Trophoblast cell (in vitro differentiated cells and primary cell): ENCODE measurements at regions not wholly inside any gene's neighbourhood (a gene's known extent, or its start where the extent isn't known, plus 50 kb on each side); places are given as distances from the start of the nearest gene placed in this dataset.
A peak's percentile ranks its signal among the peaks of the same experiment; 100 is the strongest.

Source experiments
- DNase-seq, 2 donors: peaks; one replicate each; pipeline ENCODE4 v3.0.0-alpha.2; 2016
- H2AFZ ChIP-seq: 2 replicates; pipeline ENCODE4 v1.6.1; 2013; ENCODE audit warnings: low read length, moderate library complexity, mild to moderate bottlenecking; ENCODE audit not compliant: insufficient read depth, poor library complexity
- H2AK5ac ChIP-seq: 2 replicates; pipeline ENCODE4 v1.6.1; 2013; ENCODE audit warnings: mild to moderate bottlenecking, low read length
- H2BK120ac ChIP-seq: 2 replicates; pipeline ENCODE4 v1.6.1; 2013; ENCODE audit warnings: low read length, mild to moderate bottlenecking, moderate library complexity; ENCODE audit not compliant: insufficient read depth, poor library complexity
- H2BK12ac ChIP-seq: 2 replicates; pipeline ENCODE4 v1.6.1; 2013; ENCODE audit warnings: mild to moderate bottlenecking, low read length, moderate library complexity
- H2BK5ac ChIP-seq: 2 replicates; pipeline ENCODE4 v1.6.1; 2013; ENCODE audit warnings: low read length, low read depth, moderate library complexity, mild to moderate bottlenecking; ENCODE audit not compliant: poor library complexity
- H3K14ac ChIP-seq: 2 replicates; pipeline ENCODE4 v1.6.1; 2013; ENCODE audit warnings: mild to moderate bottlenecking, low read length
- H3K18ac ChIP-seq: 2 replicates; pipeline ENCODE4 v1.6.1; 2013; ENCODE audit warnings: mild to moderate bottlenecking, low read length
- H3K23ac ChIP-seq: 2 replicates; pipeline ENCODE4 v1.6.1; 2013; ENCODE audit warnings: low read length
- H3K27ac ChIP-seq: 2 replicates; pipeline ENCODE4 v1.5.1; 2013; ENCODE audit warnings: low read depth, mild to moderate bottlenecking, inconsistent platforms, low read length, moderate library complexity
- H3K27me3 ChIP-seq: 2 replicates; pipeline ENCODE4 v1.6.1; 2013; ENCODE audit warnings: inconsistent platforms, mild to moderate bottlenecking, low read length, moderate library complexity; ENCODE audit not compliant: insufficient read depth
- H3K36me3 ChIP-seq, 2 experiments: 1 replicate in 1 of 2; 2 replicates in 1 of 2; pipeline ENCODE4 v1.6.1; 2013; ENCODE audit warnings: low read length in 2 of 2, mild to moderate bottlenecking in 2 of 2, moderate library complexity in 1 of 2; ENCODE audit not compliant: insufficient read depth in 2 of 2, control insufficient read depth in 1 of 2
- H3K4ac ChIP-seq: 2 replicates; pipeline ENCODE4 v1.6.1; 2013; ENCODE audit warnings: low read depth, mild to moderate bottlenecking, low read length, moderate library complexity
- H3K4me1 ChIP-seq, 2 experiments: 1 replicate in 1 of 2; 2 replicates in 1 of 2; pipeline ENCODE4 v1.6.1; 2013; ENCODE audit warnings: low read length in 2 of 2, mild to moderate bottlenecking in 2 of 2, moderate library complexity in 1 of 2; ENCODE audit not compliant: insufficient read depth in 2 of 2, control insufficient read depth in 1 of 2
- H3K4me2 ChIP-seq: 2 replicates; pipeline ENCODE4 v1.6.1; 2013; ENCODE audit warnings: inconsistent platforms, mild to moderate bottlenecking, low read length, moderate library complexity
- H3K4me3 ChIP-seq: 2 replicates; pipeline ENCODE4 v1.5.1; 2013; ENCODE audit warnings: mild to moderate bottlenecking, low read depth, low read length, inconsistent platforms
- H3K79me1 ChIP-seq: one replicate; pipeline ENCODE4 v1.6.1; 2013; ENCODE audit warnings: low read length
- H3K79me2 ChIP-seq: 2 replicates; pipeline ENCODE4 v1.6.1; 2013; ENCODE audit warnings: low read length, mild to moderate bottlenecking; ENCODE audit not compliant: control insufficient read depth, insufficient read depth, poor library complexity
- H3K9ac ChIP-seq: 2 replicates; pipeline ENCODE4 v1.6.1; 2013; ENCODE audit warnings: mild to moderate bottlenecking, low read length
- H3K9me3 ChIP-seq: 2 replicates; pipeline ENCODE4 v1.6.1; 2013; ENCODE audit warnings: low read depth, mild to moderate bottlenecking, control low read depth, inconsistent platforms, low read length; ENCODE audit not compliant: insufficient read depth
- H4K12ac ChIP-seq: 2 replicates; pipeline ENCODE4 v1.6.1; 2013; ENCODE audit warnings: low read depth, mild to moderate bottlenecking, low read length, moderate library complexity
- H4K8ac ChIP-seq: 2 replicates; pipeline ENCODE4 v1.6.1; 2013; ENCODE audit warnings: low read depth, mild to moderate bottlenecking, low read length, moderate library complexity
- H4K91ac ChIP-seq: one replicate; pipeline ENCODE4 v1.6.1; 2013; ENCODE audit warnings: low read depth, mild to moderate bottlenecking, low read length, moderate library complexity
- WGBS: extraction: QIAGEN DNeasy Blood & Tissue Kit; methylation state at CpG from one replicate; pipeline ENCODE4 v1.1.7; 2013; ENCODE audit warnings: missing lambda C conversion rate; ENCODE audit not compliant: insufficient read length, insufficient coverage; ENCODE audit errors: extremely low coverage; 5-methylcytosine and 5-hydroxymethylcytosine counted together

- peak; percentile 60 to 92 for DNase-seq
- Histone ChIP-seq H2BK5ac (no peak overlapping the region), H4K8ac (no peak overlapping the region), H3K79me1 (no peaks in the 10 kb centered on the region), H3K14ac (no peak overlapping the region), H3K4me1 (no peaks in the 10 kb centered on the region), H3K9ac (no peak overlapping the region), H2BK12ac (no peak overlapping the region), H3K79me2 (no peaks in the 10 kb centered on the region), H2AK5ac (no peak overlapping the region), H3K18ac (no peak overlapping the region), H3K9me3 (no peaks in the 10 kb centered on the region), H3K4me2 (no peak overlapping the region), H4K12ac (no peak overlapping the region), H3K4ac (no peak overlapping the region), H2BK120ac (no peak overlapping the region), H4K91ac (no peak overlapping the region), H3K27ac (no peak overlapping the region), H3K36me3 (no peaks in the 10 kb centered on the region), H3K4me3 (no peak overlapping the region), H2AFZ (no peak overlapping the region), H3K27me3 (no peaks in the 10 kb centered on the region), H3K23ac (no peak overlapping the region)
- WGBS, result no CpG with 5 or more reads among the region's 4 CpGs
Observed at GRCh38 chr4:79652232-79652631, 244.2 kb upstream of the GK2 start.

- Histone ChIP-seq H3K23ac (no peak overlapping the region), H2BK120ac (no peak overlapping the region), H3K79me2 (no peaks in the 10 kb centered on the region), H3K4me1 (no peaks in the 10 kb centered on the region), H4K12ac (no peak overlapping the region), H3K4me3 (no peak overlapping the region), H3K14ac (no peak overlapping the region), H3K79me1 (no peaks in the 10 kb centered on the region), H3K18ac (no peak overlapping the region), H4K8ac (no peak overlapping the region), H3K4me2 (no peak overlapping the region), H4K91ac (no peak overlapping the region), H3K9ac (no peak overlapping the region), H2AK5ac (no peak overlapping the region), H2BK12ac (no peak overlapping the region), H3K9me3 (no peaks in the 10 kb centered on the region), H2AFZ (no peak overlapping the region), H3K27ac (no peak overlapping the region), H3K4ac (no peak overlapping the region), H3K27me3 (no peaks in the 10 kb centered on the region), H2BK5ac (no peak overlapping the region), H3K36me3 (no peaks in the 10 kb centered on the region)
- peak; percentile 2 to 62 for DNase-seq
Observed at GRCh38 chr4:79651456-79651855, 243.4 kb upstream of the GK2 start.

DNA sequence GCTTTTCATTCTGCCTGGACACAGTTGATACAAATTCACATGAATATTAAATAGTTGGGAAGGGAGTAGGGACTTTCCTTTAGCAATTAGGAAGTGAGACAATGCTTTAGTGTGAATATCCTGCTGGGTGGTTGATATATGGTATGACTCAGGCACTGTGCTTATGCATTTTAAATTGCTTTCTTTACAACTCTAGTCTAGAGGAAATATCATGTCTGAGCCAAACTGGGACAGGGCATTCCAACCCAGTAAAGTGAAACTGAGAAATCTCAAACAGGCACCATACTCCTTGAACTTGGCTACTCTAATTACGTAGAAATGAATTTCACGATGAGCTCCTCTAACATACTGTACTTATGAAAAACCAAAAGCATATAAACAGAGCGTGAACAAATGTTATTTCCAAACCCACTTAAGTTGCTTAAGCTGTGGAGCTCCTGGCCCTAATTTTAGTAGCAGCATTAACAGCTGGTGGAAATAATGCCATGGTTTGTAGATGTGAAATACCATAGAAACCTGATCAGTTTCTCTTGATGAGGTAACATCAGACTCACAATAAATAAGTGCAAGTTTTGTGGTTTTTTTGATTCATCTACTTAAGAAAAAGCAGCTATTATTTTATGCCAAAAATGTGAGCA lies 242.9 kb upstream of the GK2 start:
- Histone ChIP-seq H2AK5ac (no peak overlapping the region), H3K27ac (no peak overlapping the region), H3K4ac (no peak overlapping the region), H4K8ac (no peak overlapping the region), H3K27me3 (no peaks in the 10 kb centered on the region), H2BK5ac (no peak overlapping the region), H3K23ac (no peak overlapping the region), H3K4me1 (no peaks in the 10 kb centered on the region), H3K9ac (no peak overlapping the region), H3K14ac (no peak overlapping the region), H3K9me3 (no peaks in the 10 kb centered on the region), H3K4me2 (no peak overlapping the region), H3K36me3 (no peaks in the 10 kb centered on the region), H4K91ac (no peak overlapping the region), H3K79me1 (no peaks in the 10 kb centered on the region), H2BK120ac (no peak overlapping the region), H3K4me3 (no peak overlapping the region), H3K79me2 (no peaks in the 10 kb centered on the region), H2BK12ac (no peak overlapping the region), H3K18ac (no peak overlapping the region), H4K12ac (no peak overlapping the region), H2AFZ (no peak overlapping the region)
- no CpG with 5 or more reads among the region's 3 CpGs for WGBS
- peak in 1 of 2 donors; percentile 24 for DNase-seq

DNA sequence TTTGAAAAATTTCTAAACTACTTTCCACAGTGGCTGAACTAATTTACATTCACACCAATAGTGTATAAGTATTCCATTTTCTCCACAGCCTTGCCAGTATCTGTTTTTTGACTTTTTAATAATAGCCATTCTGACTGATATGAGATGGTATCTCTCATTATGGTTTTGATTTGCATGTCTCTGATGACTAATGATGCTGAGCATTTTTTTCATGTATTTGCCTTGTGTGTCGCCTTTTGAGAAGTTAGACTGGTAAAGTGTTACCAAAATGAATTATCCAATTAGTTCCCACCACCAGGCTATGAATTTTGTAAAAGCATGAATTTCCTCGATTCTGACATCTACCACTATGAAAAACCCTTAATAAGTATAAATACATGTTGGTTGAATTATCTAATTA lies 242.2 kb upstream of the GK2 start:
- Histone ChIP-seq H2BK12ac (no peak overlapping the region), H2BK120ac (no peak overlapping the region), H2AK5ac (no peak overlapping the region), H3K4me2 (no peak overlapping the region), H3K27ac (no peak overlapping the region), H3K18ac (no peak overlapping the region), H4K91ac (no peak overlapping the region), H3K14ac (no peak overlapping the region), H3K79me2 (no peaks in the 10 kb centered on the region), H4K8ac (no peak overlapping the region), H3K9me3 (no peaks in the 10 kb centered on the region), H3K36me3 (no peaks in the 10 kb centered on the region), H3K4ac (no peak overlapping the region), H3K23ac (no peak overlapping the region), H2AFZ (no peak overlapping the region), H3K4me3 (no peak overlapping the region), H3K27me3 (no peaks in the 10 kb centered on the region), H4K12ac (no peak overlapping the region), H3K79me1 (no peaks in the 10 kb centered on the region), H3K9ac (no peak overlapping the region), H2BK5ac (no peak overlapping the region), H3K4me1 (no peaks in the 10 kb centered on the region)
- DNase-seq, result no peak
- WGBS, result no CpG with 5 or more reads among the region's 2 CpGs
